Thoracic aorta (tissue), 2 donors: ENCODE measurements at regions not wholly inside any gene's neighbourhood (a gene's known extent, or its start where the extent isn't known, plus 50 kb on each side); places are given as distances from the start of the nearest gene placed in this dataset.
A peak's percentile ranks its signal among the peaks of the same experiment; 100 is the strongest.

ENCODE experiments used
- ATAC-seq: fragments of 150-250 bp; one replicate; pipeline ENCODE4 v1.8.0; 2017; ENCODE audit warnings: low read depth; ENCODE audit not compliant: insufficient number of reproducible peaks, low FRiP score
- DNase-seq: peaks from one replicate; pipeline ENCODE4 v3.0.0-alpha.2; 2020; ENCODE audit warnings: low spot score
- H3K27ac ChIP-seq, 2 donors: fragments of 200-600 bp; sonication (generic); 1 replicate in 1 of 2; 2 replicates in 1 of 2; pipeline ENCODE4 v1.5.1; 2016; ENCODE audit warnings: mild to moderate bottlenecking in 2 of 2, moderate library complexity in 2 of 2
- H3K27me3 ChIP-seq: fragments of 200-600 bp; sonication (generic); replicated peaks from 2 replicates; pipeline ENCODE4 v1.6.0; 2016; ENCODE audit warnings: mild to moderate bottlenecking; ENCODE audit not compliant: insufficient read depth
- H3K36me3 ChIP-seq: fragments of 200-600 bp; sonication (generic); one replicate; pipeline ENCODE4 v1.5.1; 2016
- H3K4me1 ChIP-seq, 2 donors: fragments of 200-600 bp; sonication (generic); 1 replicate in 1 of 2; 2 replicates in 1 of 2; pipeline versions ENCODE4 v1.5.1 to v1.6.0; 2016; ENCODE audit warnings: low read depth in 2 of 2, mild to moderate bottlenecking in 1 of 2; ENCODE audit not compliant: control insufficient read depth in 1 of 2
- H3K4me3 ChIP-seq: fragments of 200-600 bp; sonication (generic); 2 replicates; pipeline ENCODE4 v1.5.1; 2016; ENCODE audit warnings: mild to moderate bottlenecking
- H3K9me3 ChIP-seq: fragments of 200-600 bp; sonication (generic); 2 replicates; pipeline ENCODE4 v1.5.1; 2016
- CTCF ChIP-seq: fragments of 200-600 bp; sonication (generic); IDR thresholded peaks from one replicate; pipeline ENCODE4 v1.5.1; 2019; ENCODE audit warnings: antibody characterized with exemption

GRCh38 chr2:236747426-236747825, 177.8 kb downstream of the ACKR3 start:
- DNase-seq (no peak), ATAC-seq (no peak)
- Histone ChIP-seq H3K4me3 (no peak overlapping the region), H3K36me3 (no peaks in the 10 kb centered on the region), H3K9me3 (no peaks in the 10 kb centered on the region), H3K27ac (no peak overlapping the region), H3K27me3 (no peaks in the 10 kb centered on the region), H3K4me1 (peaks cover 10 to 30% of the 10 kb centered on the region in 2 donors)
- TF ChIP-seq CTCF, result no peak

- Histone ChIP-seq H3K27me3 (no peaks in the 10 kb centered on the region), H3K36me3 (no peaks in the 10 kb centered on the region), H3K9me3 (no peaks in the 10 kb centered on the region), H3K4me1 (peaks cover 10 to 30% of the 10 kb centered on the region in 2 donors), H3K4me3 (no peak overlapping the region), H3K27ac (no peak overlapping the region)
- DNase-seq, result no peak
- no peak for TF ChIP-seq CTCF
- ATAC-seq, result no peak
Measured at GRCh38 chr2:236747925-236748324, 178.3 kb downstream of the ACKR3 start.

GRCh38 chr2:236748385-236748784, 178.8 kb downstream of the ACKR3 start:
- TF ChIP-seq CTCF, result no peak
- ATAC-seq (peak; percentile 54), DNase-seq (no peak)
- peaks cover 10 to 30% of the 10 kb centered on the region in 2 donors for H3K4me1 ChIP-seq
- no peaks in the 10 kb centered on the region for H3K36me3 ChIP-seq
- no peaks in the 10 kb centered on the region for H3K27me3 ChIP-seq
- H3K27ac ChIP-seq, result no peak overlapping the region
- no peak overlapping the region for H3K4me3 ChIP-seq
- no peaks in the 10 kb centered on the region for H3K9me3 ChIP-seq

- DNase-seq (no peak), ATAC-seq (no peak)
- Histone ChIP-seq H3K9me3 (no peaks in the 10 kb centered on the region), H3K4me1 (peaks cover 10 to 30% of the 10 kb centered on the region in 2 donors), H3K27ac (no peak overlapping the region), H3K27me3 (no peaks in the 10 kb centered on the region), H3K4me3 (no peak overlapping the region), H3K36me3 (no peaks in the 10 kb centered on the region)
- TF ChIP-seq CTCF, result no peak
Measured at GRCh38 chr2:236748801-236749200, 179.2 kb downstream of the ACKR3 start.

GRCh38 chr2:236749346-236749745, 179.7 kb downstream of the ACKR3 start:
- H3K36me3 ChIP-seq, result no peaks in the 10 kb centered on the region
- DNase-seq, result no peak
- H3K27ac ChIP-seq, result no peak overlapping the region
- peaks cover 10 to 28% of the 10 kb centered on the region in 2 donors for H3K4me1 ChIP-seq
- TF ChIP-seq CTCF, result no peak
- ATAC-seq, result no peak
- H3K4me3 ChIP-seq, result no peak overlapping the region
- no peaks in the 10 kb centered on the region for H3K27me3 ChIP-seq
- no peaks in the 10 kb centered on the region for H3K9me3 ChIP-seq
